H1 (cell line): ENCODE measurements at regions not wholly inside any gene's neighbourhood (a gene's known extent, or its start where the extent isn't known, plus 50 kb on each side); places are given as distances from the start of the nearest gene placed in this dataset.

ENCODE experiments used
- CBX5 ChIP-seq: fragments of 300-800, 300-1000 bp; sonication (generic); IDR thresholded peaks from 2 replicates; pipeline ENCODE4 v1.7.1; 2016; ENCODE audit warnings: antibody characterized with exemption, low read length, low read depth
- CHD2 ChIP-seq: IDR thresholded peaks from 2 replicates; pipeline ENCODE4 v1.6.1; 2012; ENCODE audit warnings: low read length, improper control_type of control experiment
- CTCF ChIP-seq, 3 experiments: IDR thresholded peaks; 1 replicate in 2 of 3; 2 replicates in 1 of 3; pipeline versions ENCODE4 v1.5.1 to v1.6.1; 2011; ENCODE audit warnings: low read length in 3 of 3, mild to moderate bottlenecking in 3 of 3, inconsistent platforms in 2 of 3, low read depth in 1 of 3, moderate library complexity in 1 of 3; ENCODE audit not compliant: insufficient read depth in 1 of 3; ENCODE audit errors: control extremely low read depth in 1 of 3
- FOSL1 ChIP-seq: IDR thresholded peaks from 2 replicates; pipeline ENCODE4 v1.6.1; 2011; ENCODE audit warnings: mild to moderate bottlenecking, low read depth, low read length, moderate library complexity; ENCODE audit not compliant: insufficient read depth
- MAFK ChIP-seq: IDR thresholded peaks from 2 replicates; pipeline ENCODE4 v1.6.1; 2012; ENCODE audit warnings: low read depth, mild to moderate bottlenecking, improper control_type of control experiment, low read length
- RAD21 ChIP-seq, 2 experiments: IDR thresholded peaks in 1 of 2; conservative IDR thresholded peaks in 1 of 2; 2 replicates each; pipeline ENCODE4 v1.6.1; 2011; ENCODE audit warnings: low read depth in 2 of 2, low read length in 2 of 2, improper control_type of control experiment in 1 of 2, inconsistent platforms in 1 of 2, mild to moderate bottlenecking in 1 of 2, moderate library complexity in 1 of 2
- SUZ12 ChIP-seq: fragments of 200-600 bp; sonication (generic); IDR thresholded peaks from 2 replicates; pipeline ENCODE4 v1.6.1; 2012; ENCODE audit warnings: mild to moderate bottlenecking, inconsistent platforms, low read length, moderate library complexity, mixed read lengths
- TBP ChIP-seq: IDR thresholded peaks from 2 replicates; pipeline ENCODE4 v1.6.1; 2011; ENCODE audit warnings: low read depth, low read length, improper control_type of control experiment
- TEAD4 ChIP-seq: IDR thresholded peaks from 2 replicates; pipeline ENCODE4 v1.6.1; 2012; ENCODE audit warnings: low read depth, low read length, inconsistent platforms, mixed read lengths

GRCh38 chr5:51488803-51489642, 105.8 kb downstream of the ISL1 start (continued):
- no peak for TF ChIP-seq CTCF (IDR thresholded peaks at IDR 0.05; ENCODE audit: control extremely low read depth in 1 of 3, insufficient read depth in 1 of 3, low read depth in 1 of 3, low read length in 3 of 3)
- TF ChIP-seq TEAD4 = no peak
- TF ChIP-seq MAFK = no peak
- no peak for TF ChIP-seq FOSL1
- no peak for TF ChIP-seq CHD2
- no peak for TF ChIP-seq RAD21 (IDR thresholded peaks at IDR 0.05 in 1 of 2, conservative IDR thresholded peaks at IDR 0.05 in 1 of 2; ENCODE audit: low read depth in 2 of 2, low read length in 2 of 2)
- TF ChIP-seq CBX5 = no peak
- no peak for TF ChIP-seq TBP
- TF ChIP-seq SUZ12 = no peak
- TF ChIP-seq, all 59 proteins: peak for 0
